ENCODE measurements at regions not wholly inside any gene's neighbourhood (a gene's known extent, or its start where the extent isn't known, plus 50 kb on each side); places are given as distances from the start of the nearest gene placed in this dataset.

DNA sequence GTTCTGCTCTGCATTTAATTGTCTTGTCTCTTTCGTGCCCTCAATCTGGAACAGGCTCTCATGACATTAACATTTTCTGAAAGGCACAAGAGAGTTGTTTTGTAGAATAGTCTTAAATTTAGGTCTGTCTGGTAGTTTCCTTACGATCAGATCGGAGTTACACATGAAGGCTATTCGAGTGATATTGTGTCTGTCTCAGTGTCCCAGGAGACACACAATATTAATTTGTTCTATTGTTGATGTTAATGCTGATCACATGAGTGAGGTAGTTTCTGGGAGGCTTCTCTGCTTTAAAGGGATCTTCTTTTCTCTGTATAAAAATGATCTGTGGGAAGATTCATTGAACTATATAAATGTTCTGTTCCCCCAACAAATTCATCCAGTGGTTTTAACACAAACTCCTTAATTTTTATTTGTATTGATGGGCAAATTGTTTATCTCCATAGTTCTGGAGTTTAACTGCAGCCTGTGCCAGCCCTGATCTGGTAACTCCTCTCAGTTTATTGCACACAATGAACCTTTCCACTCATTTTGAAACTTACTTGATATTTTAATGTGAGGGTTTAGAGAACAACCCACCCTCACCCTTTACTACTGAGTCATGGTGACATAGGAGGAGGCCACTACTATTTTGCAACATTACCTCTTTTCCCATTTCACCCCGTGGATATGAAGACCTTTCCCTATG is 223.0 kb downstream of the CBLN4 start:
- no peak for TF ChIP-seq EP300 (IDR thresholded peaks at IDR 0.05)
- TF ChIP-seq, protein P1, sequence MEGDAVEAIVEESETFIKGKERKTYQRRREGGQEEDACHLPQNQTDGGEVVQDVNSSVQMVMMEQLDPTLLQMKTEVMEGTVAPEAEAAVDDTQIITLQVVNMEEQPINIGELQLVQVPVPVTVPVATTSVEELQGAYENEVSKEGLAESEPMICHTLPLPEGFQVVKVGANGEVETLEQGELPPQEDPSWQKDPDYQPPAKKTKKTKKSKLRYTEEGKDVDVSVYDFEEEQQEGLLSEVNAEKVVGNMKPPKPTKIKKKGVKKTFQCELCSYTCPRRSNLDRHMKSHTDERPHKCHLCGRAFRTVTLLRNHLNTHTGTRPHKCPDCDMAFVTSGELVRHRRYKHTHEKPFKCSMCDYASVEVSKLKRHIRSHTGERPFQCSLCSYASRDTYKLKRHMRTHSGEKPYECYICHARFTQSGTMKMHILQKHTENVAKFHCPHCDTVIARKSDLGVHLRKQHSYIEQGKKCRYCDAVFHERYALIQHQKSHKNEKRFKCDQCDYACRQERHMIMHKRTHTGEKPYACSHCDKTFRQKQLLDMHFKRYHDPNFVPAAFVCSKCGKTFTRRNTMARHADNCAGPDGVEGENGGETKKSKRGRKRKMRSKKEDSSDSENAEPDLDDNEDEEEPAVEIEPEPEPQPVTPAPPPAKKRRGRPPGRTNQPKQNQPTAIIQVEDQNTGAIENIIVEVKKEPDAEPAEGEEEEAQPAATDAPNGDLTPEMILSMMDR (IDR thresholded peaks at IDR 0.05), result no peak
- TF ChIP-seq POLR2A (IDR thresholded peaks at IDR 0.05), result no peak
